Loucy (cell line): ENCODE measurements at regions not wholly inside any gene's neighbourhood (a gene's known extent, or its start where the extent isn't known, plus 50 kb on each side); places are given as distances from the start of the nearest gene placed in this dataset.

Source experiments
- EZH2phosphoT487 ChIP-seq: fragments of 200-600 bp; IDR thresholded peaks from 2 replicates; pipeline ENCODE4 v1.6.1; 2018; ENCODE audit warnings: antibody characterized with exemption, mild to moderate bottlenecking, moderate library complexity, borderline replicate concordance
- TF ChIP-seq, protein P1 (sequence below): fragments of 200-600 bp; sonication (generic); conservative IDR thresholded peaks from 2 replicates; pipeline ENCODE4 v1.5.1; 2014; ENCODE audit warnings: mild to moderate bottlenecking, antibody characterized with exemption, low read length

GRCh38 chr12:94805749-94806529 lies 155.6 kb upstream of the TMCC3 start:
- TF ChIP-seq, protein P1, sequence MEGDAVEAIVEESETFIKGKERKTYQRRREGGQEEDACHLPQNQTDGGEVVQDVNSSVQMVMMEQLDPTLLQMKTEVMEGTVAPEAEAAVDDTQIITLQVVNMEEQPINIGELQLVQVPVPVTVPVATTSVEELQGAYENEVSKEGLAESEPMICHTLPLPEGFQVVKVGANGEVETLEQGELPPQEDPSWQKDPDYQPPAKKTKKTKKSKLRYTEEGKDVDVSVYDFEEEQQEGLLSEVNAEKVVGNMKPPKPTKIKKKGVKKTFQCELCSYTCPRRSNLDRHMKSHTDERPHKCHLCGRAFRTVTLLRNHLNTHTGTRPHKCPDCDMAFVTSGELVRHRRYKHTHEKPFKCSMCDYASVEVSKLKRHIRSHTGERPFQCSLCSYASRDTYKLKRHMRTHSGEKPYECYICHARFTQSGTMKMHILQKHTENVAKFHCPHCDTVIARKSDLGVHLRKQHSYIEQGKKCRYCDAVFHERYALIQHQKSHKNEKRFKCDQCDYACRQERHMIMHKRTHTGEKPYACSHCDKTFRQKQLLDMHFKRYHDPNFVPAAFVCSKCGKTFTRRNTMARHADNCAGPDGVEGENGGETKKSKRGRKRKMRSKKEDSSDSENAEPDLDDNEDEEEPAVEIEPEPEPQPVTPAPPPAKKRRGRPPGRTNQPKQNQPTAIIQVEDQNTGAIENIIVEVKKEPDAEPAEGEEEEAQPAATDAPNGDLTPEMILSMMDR, result no peak
- TF ChIP-seq EZH2phosphoT487, result no peak
